Vagina (tissue), 2 donors: ENCODE measurements at regions not wholly inside any gene's neighbourhood (a gene's known extent, or its start where the extent isn't known, plus 50 kb on each side); places are given as distances from the start of the nearest gene placed in this dataset.
"Not testable (repeated sequence)": the region's sequence is repeated elsewhere in the genome, so short reads cannot be mapped to it uniquely, and the experiment has no call there.

Experiments
- POLR2AphosphoS5 ChIP-seq, 2 donors: sonication (generic); formaldehyde crosslinking; IDR thresholded peaks; one replicate each; pipeline ENCODE4 v1.9.0; 2017; ENCODE audit warnings: antibody characterized with exemption in 2 of 2, mild to moderate bottlenecking in 2 of 2, low read depth in 1 of 2; ENCODE audit not compliant: insufficient read depth in 1 of 2
- TF ChIP-seq, protein P1 (sequence below), 3 experiments: fragments of 450-650 bp in 2 of 3; fragments of 200-600 bp in 1 of 3; sonication (generic) in 1 of 3; IDR thresholded peaks; one replicate each; pipeline ENCODE4 v1.5.1; 2017 to 2019; ENCODE audit warnings: antibody characterized with exemption in 3 of 3, mild to moderate bottlenecking in 2 of 3, moderate library complexity in 2 of 3

GRCh38 chr9:63812822-63813221 is 1472.2 kb downstream of the FOXD4L5 start:
- TF ChIP-seq, protein P1, sequence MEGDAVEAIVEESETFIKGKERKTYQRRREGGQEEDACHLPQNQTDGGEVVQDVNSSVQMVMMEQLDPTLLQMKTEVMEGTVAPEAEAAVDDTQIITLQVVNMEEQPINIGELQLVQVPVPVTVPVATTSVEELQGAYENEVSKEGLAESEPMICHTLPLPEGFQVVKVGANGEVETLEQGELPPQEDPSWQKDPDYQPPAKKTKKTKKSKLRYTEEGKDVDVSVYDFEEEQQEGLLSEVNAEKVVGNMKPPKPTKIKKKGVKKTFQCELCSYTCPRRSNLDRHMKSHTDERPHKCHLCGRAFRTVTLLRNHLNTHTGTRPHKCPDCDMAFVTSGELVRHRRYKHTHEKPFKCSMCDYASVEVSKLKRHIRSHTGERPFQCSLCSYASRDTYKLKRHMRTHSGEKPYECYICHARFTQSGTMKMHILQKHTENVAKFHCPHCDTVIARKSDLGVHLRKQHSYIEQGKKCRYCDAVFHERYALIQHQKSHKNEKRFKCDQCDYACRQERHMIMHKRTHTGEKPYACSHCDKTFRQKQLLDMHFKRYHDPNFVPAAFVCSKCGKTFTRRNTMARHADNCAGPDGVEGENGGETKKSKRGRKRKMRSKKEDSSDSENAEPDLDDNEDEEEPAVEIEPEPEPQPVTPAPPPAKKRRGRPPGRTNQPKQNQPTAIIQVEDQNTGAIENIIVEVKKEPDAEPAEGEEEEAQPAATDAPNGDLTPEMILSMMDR (IDR thresholded peaks at IDR 0.05): not testable (repeated sequence)
- TF ChIP-seq POLR2AphosphoS5 (IDR thresholded peaks at IDR 0.05; ENCODE audit: insufficient read depth in 1 of 2, low read depth in 1 of 2): not testable (repeated sequence)
